Skin of body (tissue), 1 donor: ENCODE measurements at regions not wholly inside any gene's neighbourhood (a gene's known extent, or its start where the extent isn't known, plus 50 kb on each side); places are given as distances from the start of the nearest gene placed in this dataset.

Experiments used
- DNase-seq: peaks from one replicate; lab custom pipeline; 2025; lab: John Stamatoyannopoulos, UW

- DNase-seq: no peak
Observed at GRCh38 chr4:106679063-106679462, 310.5 kb upstream of the GIMD1 start.

GRCh38 chr4:106677213-106677612 is 308.6 kb upstream of the GIMD1 start:
- DNase-seq: peak; percentile 21

- DNase-seq: peak; percentile 61
Observed at GRCh38 chr4:106676173-106676921, 307.8 kb upstream of the GIMD1 start.

GRCh38 chr4:106671716-106672115 is 303.1 kb upstream of the GIMD1 start:
- no peak for DNase-seq

- DNase-seq: no peak
Observed at GRCh38 chr4:106670976-106671375, 302.4 kb upstream of the GIMD1 start.

GRCh38 chr4:106659371-106659770 is 290.8 kb upstream of the GIMD1 start:
- DNase-seq: peak; percentile 71

- no peak for DNase-seq
Observed at GRCh38 chr4:106652095-106652494, 283.5 kb upstream of the GIMD1 start.

- DNase-seq: no peak
Observed at GRCh38 chr4:106650701-106651100, 282.1 kb upstream of the GIMD1 start.

- DNase-seq: no peak
Observed at GRCh38 chr4:106647451-106647850, 278.9 kb upstream of the GIMD1 start.

- no peak for DNase-seq
Observed at GRCh38 chr4:106629268-106629625, 260.7 kb upstream of the GIMD1 start.

GRCh38 chr4:106628586-106629267 is 260.1 kb upstream of the GIMD1 start:
- DNase-seq: no peak

- DNase-seq: no peak
Observed at GRCh38 chr4:106627051-106627450, 258.5 kb upstream of the GIMD1 start.

- DNase-seq: no peak
Observed at GRCh38 chr4:106624671-106625070, 256.1 kb upstream of the GIMD1 start.

GRCh38 chr4:106618956-106619355 is 250.4 kb upstream of the GIMD1 start:
- DNase-seq: no peak

- DNase-seq: no peak
Observed at GRCh38 chr4:106615961-106616360, 247.4 kb upstream of the GIMD1 start.

GRCh38 chr4:106615410-106615945 is 246.9 kb upstream of the GIMD1 start:
- no peak for DNase-seq

GRCh38 chr4:106614441-106614840 is 245.9 kb upstream of the GIMD1 start:
- DNase-seq: no peak

GRCh38 chr4:106609917-106610316 is 241.3 kb upstream of the GIMD1 start:
- DNase-seq: no peak

GRCh38 chr4:106607558-106607957 is 239.0 kb upstream of the GIMD1 start:
- DNase-seq: no peak

GRCh38 chr4:106604319-106605051 is 235.9 kb upstream of the GIMD1 start:
- DNase-seq: no peak

- no peak for DNase-seq
Observed at GRCh38 chr4:106603471-106603870, 234.9 kb upstream of the GIMD1 start.

GRCh38 chr4:106602711-106603110 is 234.1 kb upstream of the GIMD1 start:
- DNase-seq: peak; percentile 81
